ENCODE measurements at regions not wholly inside any gene's neighbourhood (a gene's known extent, or its start where the extent isn't known, plus 50 kb on each side); places are given as distances from the start of the nearest gene placed in this dataset.
A peak's percentile ranks its signal among the peaks of the same experiment; 100 is the strongest.
"Not testable (repeated sequence)": the region's sequence is repeated elsewhere in the genome, so short reads cannot be mapped to it uniquely, and the experiment has no call there.

- no peak for DNase-seq
These were observed 841.0 kb downstream of the FRK start for GRCh38 chr6:115219645-115220044.

GRCh38 chr6:115216835-115217234, 843.9 kb downstream of the FRK start:
- no peak for DNase-seq

GRCh38 chr6:115214283-115214682, 846.4 kb downstream of the FRK start:
- DNase-seq, result no peak

GRCh38 chr6:115203381-115203780, 857.3 kb downstream of the FRK start:
- DNase-seq, result no peak

- no peak for DNase-seq
These were observed 852.3 kb upstream of the HS3ST5 start for GRCh38 chr6:115194981-115195638.

GRCh38 chr6:115191989-115192388, 849.2 kb upstream of the HS3ST5 start:
- no peak for DNase-seq

- no peak for DNase-seq
These were observed 847.7 kb upstream of the HS3ST5 start for GRCh38 chr6:115190534-115190933.

- not testable (repeated sequence) for DNase-seq
These were observed 832.6 kb upstream of the HS3ST5 start for GRCh38 chr6:115175456-115175855.

- DNase-seq, result not testable (repeated sequence)
These were observed 823.1 kb upstream of the HS3ST5 start for GRCh38 chr6:115165912-115166311.

GRCh38 chr6:115159733-115160132, 816.9 kb upstream of the HS3ST5 start:
- no peak for DNase-seq

GRCh38 chr6:115137910-115138309, 795.1 kb upstream of the HS3ST5 start:
- DNase-seq, result no peak

- DNase-seq, result no peak
These were observed 791.0 kb upstream of the HS3ST5 start for GRCh38 chr6:115133790-115134189.

- no peak for DNase-seq
These were observed 789.1 kb upstream of the HS3ST5 start for GRCh38 chr6:115131709-115132490.

GRCh38 chr6:115121513-115121912, 778.7 kb upstream of the HS3ST5 start:
- DNase-seq, result not testable (repeated sequence)

GRCh38 chr6:115120391-115120790, 777.6 kb upstream of the HS3ST5 start:
- no peak for DNase-seq

- DNase-seq, result no peak
These were observed 748.6 kb upstream of the HS3ST5 start for GRCh38 chr6:115091461-115091860.

GRCh38 chr6:115078555-115078954, 735.7 kb upstream of the HS3ST5 start:
- DNase-seq, result no peak

- DNase-seq, result no peak
These were observed 729.1 kb upstream of the HS3ST5 start for GRCh38 chr6:115071962-115072361.

- no peak for DNase-seq
These were observed 725.0 kb upstream of the HS3ST5 start for GRCh38 chr6:115067690-115068447.

GRCh38 chr6:115064680-115065079, 721.9 kb upstream of the HS3ST5 start:
- DNase-seq, result peak in 1 of 5 experiments; percentile 8

GRCh38 chr6:115060581-115060980, 717.8 kb upstream of the HS3ST5 start:
- DNase-seq, result no peak

GRCh38 chr6:115058414-115059211, 715.8 kb upstream of the HS3ST5 start:
- DNase-seq, result no peak

- no peak for DNase-seq
These were observed 712.8 kb upstream of the HS3ST5 start for GRCh38 chr6:115055579-115055978.
